Caki2 (cell line): ENCODE measurements at regions not wholly inside any gene's neighbourhood (a gene's known extent, or its start where the extent isn't known, plus 50 kb on each side); places are given as distances from the start of the nearest gene placed in this dataset.
"Not testable (repeated sequence)": the region's sequence is repeated elsewhere in the genome, so short reads cannot be mapped to it uniquely, and the experiment has no call there.

Source experiments
- DNase-seq: peaks from one replicate; pipeline ENCODE4 v3.0.0-alpha.2; 2015; ENCODE audit warnings: low read depth
- in situ Hi-C: cut with HindIII; loops from 2 replicates; pipeline ENCODE4 v1.10.0; 2016; ENCODE audit warnings: low sequenced_read_pairs, low pct_unique_long_range_greater_than_20kb, mixed read lengths

DNA sequence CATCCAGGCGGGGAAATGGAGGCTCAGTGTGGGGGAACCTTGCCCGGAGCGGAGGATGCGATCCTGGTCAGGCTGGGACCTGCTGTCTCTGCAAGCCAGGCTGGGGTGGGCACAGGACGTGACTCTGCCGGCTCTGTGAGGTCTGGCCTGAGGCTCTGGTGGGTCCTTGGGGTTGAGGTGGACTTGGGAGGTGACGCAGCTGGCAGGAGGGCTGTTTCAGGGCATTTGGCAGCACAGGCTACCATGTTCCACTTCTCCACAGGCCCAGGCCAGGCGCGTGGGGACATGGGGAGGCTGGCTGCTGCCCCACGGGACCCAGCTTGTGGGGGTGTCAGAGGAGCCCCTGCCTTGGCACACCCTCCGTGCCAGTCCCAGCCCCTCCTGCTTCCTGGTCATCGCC lies 1199.7 kb downstream of the BRD1 start:
- in situ Hi-C loops, result no loop called here
- no peak for DNase-seq

DNA sequence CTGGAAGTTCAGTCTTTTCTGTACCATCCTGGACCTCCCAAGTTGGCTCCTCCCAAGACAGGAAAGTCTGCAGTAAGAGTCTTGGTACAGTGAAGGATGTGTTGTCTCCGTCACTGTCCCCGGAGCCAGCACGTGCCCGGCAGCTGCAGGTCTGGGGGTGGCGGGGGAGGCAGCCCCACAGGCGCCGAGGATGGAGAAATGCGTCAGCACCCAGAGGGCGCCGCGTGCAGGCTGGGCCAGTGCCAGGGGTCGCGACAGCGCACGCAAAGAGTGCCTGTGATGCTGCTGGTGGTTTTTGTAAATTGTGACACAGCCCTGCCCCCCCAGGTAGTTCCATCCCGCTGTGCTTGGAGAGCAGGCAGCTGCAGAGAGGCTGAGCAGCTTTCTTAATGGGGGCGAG lies 1200.5 kb downstream of the BRD1 start:
- in situ Hi-C loops, result no loop called here
- DNase-seq, result no peak

DNA sequence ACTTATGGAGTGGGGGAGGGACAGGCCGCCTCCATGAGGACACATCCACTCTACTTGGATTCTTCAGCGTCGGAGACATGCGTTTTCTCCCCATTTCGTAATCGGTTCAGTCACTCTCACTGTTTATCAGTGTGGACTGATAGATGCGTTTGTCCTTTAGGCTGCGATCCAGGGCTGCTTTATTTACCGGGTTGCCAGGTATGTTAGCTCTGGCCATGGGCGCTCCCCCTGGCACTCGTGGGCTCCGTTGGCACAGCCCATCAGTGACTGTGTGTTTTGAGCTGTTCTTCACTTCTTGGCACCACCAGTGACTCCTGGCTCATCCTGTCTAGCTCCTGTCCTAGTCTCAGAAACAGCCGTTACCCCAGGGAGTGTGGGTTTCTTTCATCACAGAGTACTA lies 1203.3 kb downstream of the BRD1 start:
- in situ Hi-C loops, result no loop called here

DNA sequence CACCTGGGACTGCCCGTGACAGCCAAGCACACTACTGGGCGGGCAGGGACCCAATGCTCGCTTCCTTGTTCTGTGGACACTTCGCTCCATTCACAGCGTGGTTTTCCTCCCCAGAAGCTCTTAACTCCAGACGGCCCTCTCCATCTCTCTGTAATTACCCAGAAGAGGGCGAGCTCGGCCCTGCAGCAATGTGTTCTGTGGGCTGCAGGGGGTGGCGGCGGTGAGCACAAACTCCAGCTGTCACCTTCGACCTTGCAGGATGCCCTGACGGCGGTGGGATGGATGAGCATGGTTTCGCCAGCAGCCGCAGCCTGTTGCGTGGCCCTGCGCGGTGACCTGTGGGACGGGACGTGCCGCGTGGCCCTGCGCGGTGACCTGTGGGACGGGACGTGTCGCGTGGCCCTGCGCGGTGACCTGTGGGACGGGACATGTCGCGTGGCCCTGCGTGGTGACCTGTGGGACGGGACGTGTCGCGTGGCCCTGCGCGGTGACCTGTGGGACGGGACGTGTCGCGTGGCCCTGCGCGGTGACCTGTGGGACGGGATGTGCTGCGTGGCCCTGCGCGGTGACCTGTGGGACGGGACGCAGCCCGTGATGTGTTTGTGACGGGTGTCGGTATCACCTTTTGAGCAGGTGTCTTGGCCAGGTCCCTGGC lies 1204.7 kb downstream of the BRD1 start:
- DNase-seq, result no peak
- in situ Hi-C loops, result no loop called here

More for the DNA sequence above, 1203.3 kb downstream of the BRD1 start:
- no peak for DNase-seq

- in situ Hi-C loops, result no loop called here
- DNase-seq, result no peak
These were observed 1206.6 kb downstream of the BRD1 start for GRCh38 chr22:48621085-48621484.

GRCh38 chr22:48620460-48620859 lies 1207.2 kb downstream of the BRD1 start:
- DNase-seq, in situ Hi-C loops: not testable (repeated sequence)

GRCh38 chr22:48619721-48620120 lies 1208.0 kb downstream of the BRD1 start:
- in situ Hi-C loops, result no loop called here

GRCh38 chr22:48618326-48618725 lies 1209.3 kb downstream of the BRD1 start:
- in situ Hi-C loops, result no loop called here

More at GRCh38 chr22:48619721-48620120, 1208.0 kb downstream of the BRD1 start:
- no peak for DNase-seq

GRCh38 chr22:48616656-48617055 lies 1211.0 kb downstream of the BRD1 start:
- DNase-seq, result no peak
- in situ Hi-C loops, result no loop called here

More at GRCh38 chr22:48618326-48618725, 1209.3 kb downstream of the BRD1 start:
- no peak for DNase-seq

DNA sequence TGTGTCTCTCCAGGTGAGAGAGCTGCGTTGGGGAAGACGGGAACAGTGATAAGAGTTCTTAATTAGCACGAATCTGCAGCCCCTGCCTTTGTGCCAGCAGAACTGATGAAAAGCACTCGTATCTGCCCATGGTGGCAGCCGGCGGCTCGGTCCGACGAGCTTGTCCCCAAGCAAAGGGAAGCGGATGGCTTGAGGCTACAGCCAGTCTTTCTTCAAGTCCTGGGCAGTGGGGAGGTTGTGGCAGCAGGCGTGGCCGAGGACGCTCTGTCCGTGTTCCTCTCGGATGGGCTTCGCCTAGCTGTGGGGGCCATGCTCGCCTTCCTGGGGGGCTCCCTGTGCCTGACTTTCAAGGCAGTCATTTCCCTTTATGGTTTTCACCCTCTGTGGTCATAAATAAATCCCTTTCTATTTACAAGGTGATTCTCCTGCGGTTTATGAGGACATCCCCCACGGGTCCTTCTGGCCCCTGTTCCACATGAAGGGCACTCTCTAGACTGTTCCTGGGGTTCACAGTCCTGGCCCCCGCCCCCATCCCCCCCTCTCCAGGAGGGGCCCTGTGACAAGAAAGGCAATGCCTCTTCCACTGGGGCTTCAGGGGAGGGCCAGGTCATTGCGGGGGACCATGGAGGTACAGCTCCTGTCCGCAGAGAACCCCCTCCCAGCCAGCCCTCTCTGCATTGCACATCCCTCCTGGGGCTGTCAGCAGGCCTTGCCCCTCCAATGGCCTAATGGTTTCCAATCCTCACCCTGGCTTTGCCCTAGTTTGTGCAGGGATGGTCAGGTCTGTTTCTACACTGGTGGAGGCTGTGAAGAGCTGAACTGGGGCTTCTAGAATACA lies 1212.3 kb downstream of the BRD1 start:
- no peak for DNase-seq
- in situ Hi-C loops, result no loop called here

GRCh38 chr22:48613566-48614200 lies 1214.0 kb downstream of the BRD1 start:
- DNase-seq, result no peak
- in situ Hi-C loops, result no loop called here

GRCh38 chr22:48612077-48612995 lies 1215.3 kb downstream of the BRD1 start:
- no peak for DNase-seq
- in situ Hi-C loops, result no loop called here

- no peak for DNase-seq
- in situ Hi-C loops, result no loop called here
These were observed 1218.3 kb downstream of the BRD1 start for GRCh38 chr22:48609279-48609865.

DNA sequence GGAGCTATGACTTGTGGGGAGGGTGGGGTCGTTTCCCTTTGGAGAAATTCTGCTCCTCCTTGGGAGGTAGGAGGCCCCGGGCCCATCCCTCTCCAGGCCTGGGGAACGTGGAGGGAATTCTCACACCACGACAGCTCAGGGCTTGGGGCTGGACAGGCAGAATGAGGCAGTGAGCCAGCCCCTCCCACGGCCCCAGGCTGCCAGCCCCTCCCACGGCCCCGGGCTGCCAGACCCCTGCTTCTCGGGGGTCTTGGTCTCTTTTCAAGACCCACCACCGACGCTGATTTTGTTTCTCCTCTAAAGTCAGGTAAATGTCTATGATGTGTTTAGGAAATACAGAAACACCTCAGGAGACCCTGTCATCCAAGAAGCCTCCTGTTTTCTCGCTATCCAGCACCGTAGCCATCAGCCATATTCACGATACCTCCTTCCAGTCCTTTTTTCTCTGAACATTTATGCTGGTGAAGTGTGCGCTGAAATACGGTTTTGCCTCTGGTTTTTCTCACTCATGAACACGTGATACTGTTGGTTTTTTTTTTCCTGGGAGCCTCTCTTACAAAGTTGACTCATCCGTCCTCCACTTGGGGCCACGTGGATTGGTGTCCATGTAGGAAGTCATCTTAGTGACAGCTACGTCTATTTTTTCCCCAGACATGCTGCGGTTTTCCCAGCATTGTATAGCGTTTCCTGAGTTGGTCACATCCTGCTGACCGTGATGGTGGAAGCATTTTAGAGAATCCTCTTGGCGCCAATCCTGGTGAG lies 1219.6 kb downstream of the BRD1 start:
- no peak for DNase-seq

GRCh38 chr22:48606684-48607307 lies 1220.9 kb downstream of the BRD1 start:
- DNase-seq, result no peak
- in situ Hi-C loops, result no loop called here

More for the DNA sequence above, 1219.6 kb downstream of the BRD1 start:
- in situ Hi-C loops, result no loop called here

GRCh38 chr22:48605856-48606481 lies 1221.7 kb downstream of the BRD1 start:
- in situ Hi-C loops, result no loop called here

More at GRCh38 chr22:48605856-48606481, 1221.7 kb downstream of the BRD1 start:
- DNase-seq, result peak; percentile 64
